HEK293T (cell line): ENCODE measurements at regions not wholly inside any gene's neighbourhood (a gene's known extent, or its start where the extent isn't known, plus 50 kb on each side); places are given as distances from the start of the nearest gene placed in this dataset.
"Not testable (repeated sequence)": the region's sequence is repeated elsewhere in the genome, so short reads cannot be mapped to it uniquely, and the experiment has no call there.

Experiments used
- ARNT ChIP-seq: fragments of 450-650 bp; IDR thresholded peaks from 2 replicates; pipeline ENCODE4 v1.6.1; 2017; ENCODE audit warnings: mild to moderate bottlenecking
- BHLHE40 ChIP-seq: fragments of 450-650 bp; IDR thresholded peaks from 2 replicates; pipeline ENCODE4 v1.6.1; 2016; ENCODE audit warnings: mild to moderate bottlenecking, moderate library complexity, borderline replicate concordance
- CTBP1 ChIP-seq: fragments of 450-650 bp; IDR thresholded peaks from 2 replicates; pipeline ENCODE4 v1.6.1; 2016; ENCODE audit warnings: borderline replicate concordance
- ELF4 ChIP-seq: fragments of 450-650 bp; IDR thresholded peaks from 2 replicates; pipeline ENCODE4 v1.6.1; 2017; ENCODE audit warnings: antibody characterized with exemption
- FOXK2 ChIP-seq: fragments of 450-650 bp; IDR thresholded peaks from 2 replicates; pipeline ENCODE4 v1.6.1; 2016; ENCODE audit warnings: mild to moderate bottlenecking
- FOXM1 ChIP-seq: fragments of 450-650 bp; IDR thresholded peaks from 2 replicates; pipeline ENCODE4 v1.6.1; 2017; ENCODE audit warnings: mild to moderate bottlenecking, borderline replicate concordance
- HDGF ChIP-seq: fragments of 450-650 bp; IDR thresholded peaks from 2 replicates; pipeline ENCODE4 v1.6.1; 2017; ENCODE audit warnings: antibody characterized with exemption, borderline replicate concordance
- L3MBTL2 ChIP-seq: fragments of 450-650 bp; conservative IDR thresholded peaks from 2 replicates; pipeline ENCODE4 v1.6.1; 2016; ENCODE audit warnings: mild to moderate bottlenecking
- LEF1 ChIP-seq: fragments of 450-650 bp; IDR thresholded peaks from 2 replicates; pipeline ENCODE4 v1.6.1; 2017; ENCODE audit warnings: mild to moderate bottlenecking, borderline replicate concordance
- TARDBP ChIP-seq: fragments of 450-650 bp; IDR thresholded peaks from 2 replicates; pipeline ENCODE4 v1.6.1; 2016
- ZNF384 ChIP-seq: fragments of 450-650 bp; IDR thresholded peaks from 2 replicates; pipeline ENCODE4 v1.6.1; 2016

DNA sequence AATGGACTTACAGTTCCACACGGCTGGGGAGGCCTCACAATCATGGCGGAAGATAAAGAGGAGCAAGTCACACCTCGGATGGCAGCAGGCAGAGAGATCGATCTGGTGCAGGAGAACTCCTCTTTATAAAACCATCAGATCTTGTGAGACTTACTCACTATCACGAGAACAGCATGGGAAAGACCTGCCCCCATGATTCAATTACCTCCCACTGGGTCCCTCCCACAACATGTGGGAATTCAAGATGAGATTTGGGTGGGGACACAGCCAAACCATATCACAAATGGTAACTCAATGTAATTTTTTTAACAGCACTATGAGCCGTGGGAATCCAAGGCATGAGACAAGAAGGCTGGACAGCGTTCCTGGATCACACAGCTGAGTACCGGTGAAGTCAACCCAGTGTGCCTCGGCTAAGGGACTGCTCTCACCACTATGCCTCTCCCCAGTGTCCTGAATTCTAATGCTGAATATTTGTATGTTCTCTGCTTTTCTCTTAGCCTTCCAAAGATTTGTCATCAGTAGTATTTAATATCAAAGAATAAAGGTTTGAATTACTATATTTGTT lies 84.3 kb downstream of the IRS2 start:
- TF ChIP-seq TARDBP, ELF4, L3MBTL2, CTBP1, HDGF, ARNT, BHLHE40, FOXM1, ZNF384, FOXK2, LEF1: not testable (repeated sequence)
